Activated CD4-positive, alpha-beta T cell treated with anti-CD3 and anti-CD28 coated beads, Interleukin-2, amount 10 ng/mL, durations not matched to agents 24 days and 14 days (primary cell): ENCODE measurements at regions not wholly inside any gene's neighbourhood (a gene's known extent, or its start where the extent isn't known, plus 50 kb on each side); places are given as distances from the start of the nearest gene placed in this dataset.
A peak's percentile ranks its signal among the peaks of the same experiment; 100 is the strongest.

Experiments
- DNase-seq: peaks from one replicate; pipeline ENCODE4 v3.0.0; 2022
- H3K27ac Mint-ChIP-seq: one replicate; pipeline ENCODE4 v1.8.0; 2022; ENCODE audit warnings: mild to moderate bottlenecking, mixed read lengths
- H3K27me3 Mint-ChIP-seq: one replicate; pipeline ENCODE4 v1.8.0; 2022; ENCODE audit warnings: mixed read lengths
- H3K36me3 Mint-ChIP-seq: one replicate; pipeline ENCODE4 v1.8.0; 2022; ENCODE audit warnings: low read depth, mild to moderate bottlenecking, mixed read lengths
- H3K4me1 Mint-ChIP-seq: one replicate; pipeline ENCODE4 v1.8.0; 2021; ENCODE audit warnings: mixed read lengths
- H3K4me3 Mint-ChIP-seq: one replicate; pipeline ENCODE4 v1.8.0; 2022; ENCODE audit warnings: mild to moderate bottlenecking, moderate library complexity, mixed read lengths
- H3K9me3 Mint-ChIP-seq: one replicate; pipeline ENCODE4 v1.8.0; 2021; ENCODE audit warnings: mixed read lengths
- intact Hi-C: fragments of 100-400 bp; cut with micrococcal nuclease; formaldehyde crosslinking; loops from one replicate; pipeline ENCODE4 v1.15.1; 2023

- DNase-seq = no peak
- Mint-ChIP-seq H3K27me3 (no peaks in the 10 kb centered on the region), H3K27ac (no peak overlapping the region), H3K4me1 (no peaks in the 10 kb centered on the region), H3K36me3 (no peaks in the 10 kb centered on the region), H3K9me3 (peaks cover 6% of the 10 kb centered on the region), H3K4me3 (no peak overlapping the region)
- intact Hi-C loops = no loop called here
Measured at GRCh38 chr9:7921545-7922197, 122.1 kb upstream of the DMAC1 start.

DNA sequence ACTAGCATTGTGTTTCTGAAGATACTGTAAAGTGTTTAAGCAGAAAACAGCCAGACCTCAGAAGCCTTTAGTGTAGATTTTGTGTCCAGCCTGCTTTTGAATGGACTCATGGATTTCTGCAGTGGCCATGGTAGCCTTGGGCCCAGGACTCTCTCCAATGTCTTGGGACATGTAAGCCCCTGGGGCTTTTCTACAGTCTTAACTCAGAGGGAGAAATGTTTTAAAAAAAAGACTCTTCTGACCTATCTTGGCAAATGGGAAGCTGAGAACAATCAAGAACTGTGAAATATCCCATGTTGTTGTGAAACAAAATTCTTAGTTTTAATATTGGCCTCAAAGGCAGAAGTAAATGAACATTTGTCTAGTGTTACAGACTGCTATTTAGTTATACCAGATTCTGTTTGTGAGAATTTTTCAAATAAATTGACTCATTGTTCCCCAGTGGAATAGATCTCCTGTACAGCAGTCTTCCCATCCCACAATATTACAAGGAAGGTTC, 112.5 kb upstream of the DMAC1 start:
- Mint-ChIP-seq H3K9me3 (peaks cover 4% of the 10 kb centered on the region), H3K27ac (no peak overlapping the region), H3K4me3 (no peak overlapping the region), H3K4me1 (peaks cover 3% of the 10 kb centered on the region), H3K36me3 (no peaks in the 10 kb centered on the region), H3K27me3 (peaks cover 4% of the 10 kb centered on the region)
- intact Hi-C loops = no loop called here
- DNase-seq = no peak

DNA sequence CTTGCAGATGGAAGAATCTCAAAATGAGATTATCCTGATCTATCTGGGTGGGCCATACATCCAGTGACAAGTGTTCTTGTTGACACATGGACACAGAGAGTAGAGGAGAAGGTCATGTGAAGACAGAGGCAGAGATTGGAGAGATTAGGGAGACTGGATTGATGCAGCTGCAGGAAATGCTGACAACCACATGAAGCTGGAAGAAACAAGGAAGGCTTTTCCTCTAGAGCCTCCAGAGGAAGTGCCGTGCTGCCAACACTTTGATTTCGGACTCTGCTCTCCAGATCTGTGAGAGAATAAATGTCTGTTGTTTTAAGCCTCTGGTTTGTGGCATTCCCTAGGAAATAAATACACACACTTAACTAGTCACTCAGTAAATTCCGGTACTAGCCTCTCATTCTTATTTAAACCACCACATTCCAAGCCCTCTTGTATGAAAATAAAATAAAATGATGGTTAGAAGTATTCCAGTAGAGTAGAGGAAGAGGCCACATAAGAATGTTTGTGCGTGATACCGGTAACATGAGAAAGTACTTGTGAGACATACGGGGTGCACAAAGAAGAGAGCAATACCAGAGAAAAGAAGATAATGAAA, 110.9 kb upstream of the DMAC1 start:
- H3K27ac Mint-ChIP-seq = no peak overlapping the region
- intact Hi-C loops = no loop called here
- H3K27me3 Mint-ChIP-seq = peaks cover 4% of the 10 kb centered on the region
- H3K9me3 Mint-ChIP-seq = peaks cover 4% of the 10 kb centered on the region
- H3K4me1 Mint-ChIP-seq = peaks cover 3% of the 10 kb centered on the region
- no peak overlapping the region for H3K4me3 Mint-ChIP-seq
- DNase-seq = no peak
- H3K36me3 Mint-ChIP-seq = no peaks in the 10 kb centered on the region

DNA sequence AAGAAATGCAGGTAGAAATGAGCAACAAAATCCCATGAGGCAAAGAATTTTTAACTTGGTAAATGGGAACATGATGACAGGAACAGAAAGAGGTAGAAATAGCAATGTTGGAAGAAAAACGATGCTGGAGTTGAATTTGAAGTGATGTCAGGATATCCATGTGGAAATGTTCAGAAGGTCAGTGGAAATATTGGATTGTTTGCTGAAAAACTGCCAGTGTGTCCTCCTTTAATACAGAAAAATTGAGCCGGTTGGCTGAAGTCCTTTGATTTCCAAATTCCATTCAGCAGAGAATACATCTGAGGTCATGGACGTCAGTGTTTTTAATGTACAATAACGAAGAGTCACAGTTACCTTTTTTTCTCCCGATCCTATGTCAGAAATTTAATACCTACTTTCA, 110.0 kb upstream of the DMAC1 start:
- Mint-ChIP-seq H3K4me3 (no peak overlapping the region), H3K4me1 (peaks cover 3% of the 10 kb centered on the region), H3K27me3 (peaks cover 4% of the 10 kb centered on the region), H3K27ac (no peak overlapping the region), H3K36me3 (no peaks in the 10 kb centered on the region), H3K9me3 (peaks cover 4% of the 10 kb centered on the region)
- intact Hi-C loops = no loop called here
- DNase-seq = no peak

DNA sequence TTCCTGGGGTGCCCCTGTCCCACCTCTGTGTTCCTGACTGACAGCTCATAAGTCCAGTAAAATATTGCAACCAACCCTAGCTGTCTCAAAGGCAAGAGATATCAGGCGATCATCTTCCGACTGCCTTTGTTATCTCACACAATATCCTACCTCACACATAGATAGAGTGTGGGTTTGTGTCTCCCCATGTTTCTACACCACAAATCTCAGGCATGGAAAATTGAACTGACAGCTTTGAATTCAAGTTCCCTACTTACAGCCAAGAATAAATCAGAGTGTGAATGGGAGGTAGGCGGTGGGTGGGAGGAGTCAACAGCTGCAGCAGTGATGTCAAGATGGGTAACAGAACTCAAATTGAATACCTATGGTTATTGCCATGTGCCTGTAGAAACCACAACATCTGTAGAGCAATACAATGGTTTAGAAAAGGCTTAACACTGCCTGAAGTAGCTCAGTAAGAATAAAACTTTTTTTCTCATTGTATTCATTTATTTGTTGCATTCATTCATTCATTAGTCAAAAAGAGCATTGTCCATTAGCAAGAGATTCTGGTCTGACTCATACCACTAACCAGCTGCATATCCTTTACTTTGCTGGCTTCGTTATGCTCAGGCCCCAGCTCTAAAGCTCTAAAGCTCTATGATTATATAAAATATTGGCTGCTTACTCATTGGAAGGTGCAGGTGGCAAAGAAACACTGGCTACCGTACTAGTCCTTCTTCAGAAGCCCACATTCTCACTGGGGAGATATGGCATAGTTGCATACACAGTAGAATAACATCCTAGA, 108.2 kb upstream of the DMAC1 start:
- Mint-ChIP-seq H3K9me3 (no peaks in the 10 kb centered on the region), H3K4me3 (no peak overlapping the region), H3K4me1 (peaks cover 3% of the 10 kb centered on the region), H3K27me3 (peaks cover 4% of the 10 kb centered on the region), H3K27ac (no peak overlapping the region), H3K36me3 (no peaks in the 10 kb centered on the region)
- intact Hi-C loops = no loop called here
- no peak for DNase-seq

- Mint-ChIP-seq H3K27ac (no peak overlapping the region), H3K36me3 (no peaks in the 10 kb centered on the region), H3K4me3 (no peak overlapping the region), H3K9me3 (no peaks in the 10 kb centered on the region), H3K4me1 (peaks cover 3% of the 10 kb centered on the region), H3K27me3 (peaks cover 4% of the 10 kb centered on the region)
- intact Hi-C loops = no loop called here
- DNase-seq = no peak
Measured at GRCh38 chr9:7906783-7907550, 107.4 kb upstream of the DMAC1 start.

DNA sequence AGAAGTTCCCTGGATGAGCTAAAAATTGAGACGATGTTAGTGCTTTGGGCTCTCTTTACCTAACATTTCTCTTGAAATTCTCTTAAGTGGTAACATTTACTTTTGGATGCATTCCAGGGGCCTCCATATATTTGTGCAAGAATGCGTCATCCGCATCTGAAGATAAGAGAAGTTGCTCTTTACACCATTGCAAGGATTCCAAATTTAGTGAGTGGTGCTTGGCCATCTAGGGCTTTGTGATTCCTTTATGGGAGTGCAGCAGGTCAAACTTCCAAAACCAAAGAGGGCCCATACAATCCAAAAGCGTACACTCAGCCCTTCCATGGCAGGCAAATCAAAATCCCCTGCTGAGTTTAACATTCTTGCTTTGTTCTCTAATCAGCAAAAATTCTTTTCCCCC, 102.0 kb upstream of the DMAC1 start:
- Mint-ChIP-seq H3K27ac (no peak overlapping the region), H3K36me3 (no peaks in the 10 kb centered on the region), H3K4me3 (no peak overlapping the region), H3K4me1 (no peaks in the 10 kb centered on the region), H3K27me3 (peaks cover 6% of the 10 kb centered on the region), H3K9me3 (no peaks in the 10 kb centered on the region)
- DNase-seq = no peak
- intact Hi-C loops = no loop called here

DNA sequence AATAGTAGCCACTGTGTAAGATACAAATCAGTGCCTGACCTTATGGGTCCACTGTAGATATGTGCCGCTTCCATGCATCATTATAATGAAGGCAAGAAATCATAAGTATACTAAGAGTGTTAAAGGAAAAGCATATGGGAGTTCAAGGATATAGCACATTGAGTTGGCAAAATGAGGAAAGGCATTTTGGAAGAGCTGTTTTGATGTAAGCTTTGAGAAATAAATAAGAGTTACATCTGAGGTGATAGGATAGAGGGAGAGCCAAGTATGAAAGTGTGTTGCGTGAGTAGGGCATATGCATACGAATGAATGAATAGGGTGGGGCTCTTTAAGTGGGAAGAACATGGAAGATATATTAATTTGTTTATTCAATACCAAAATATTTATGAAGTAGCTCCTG, 101.0 kb upstream of the DMAC1 start:
- H3K27me3 Mint-ChIP-seq = peaks cover 6% of the 10 kb centered on the region
- DNase-seq = no peak
- intact Hi-C loops = no loop called here
- no peak overlapping the region for H3K27ac Mint-ChIP-seq
- no peaks in the 10 kb centered on the region for H3K4me1 Mint-ChIP-seq
- H3K9me3 Mint-ChIP-seq = no peaks in the 10 kb centered on the region
- no peak overlapping the region for H3K4me3 Mint-ChIP-seq
- H3K36me3 Mint-ChIP-seq = no peaks in the 10 kb centered on the region

- Mint-ChIP-seq H3K27ac (no peak overlapping the region), H3K9me3 (no peaks in the 10 kb centered on the region), H3K4me3 (no peak overlapping the region), H3K36me3 (no peaks in the 10 kb centered on the region), H3K27me3 (peaks cover 6% of the 10 kb centered on the region), H3K4me1 (no peaks in the 10 kb centered on the region)
- intact Hi-C loops = no loop called here
- no peak for DNase-seq
Measured at GRCh38 chr9:7899753-7900152, 100.2 kb upstream of the DMAC1 start.

DNA sequence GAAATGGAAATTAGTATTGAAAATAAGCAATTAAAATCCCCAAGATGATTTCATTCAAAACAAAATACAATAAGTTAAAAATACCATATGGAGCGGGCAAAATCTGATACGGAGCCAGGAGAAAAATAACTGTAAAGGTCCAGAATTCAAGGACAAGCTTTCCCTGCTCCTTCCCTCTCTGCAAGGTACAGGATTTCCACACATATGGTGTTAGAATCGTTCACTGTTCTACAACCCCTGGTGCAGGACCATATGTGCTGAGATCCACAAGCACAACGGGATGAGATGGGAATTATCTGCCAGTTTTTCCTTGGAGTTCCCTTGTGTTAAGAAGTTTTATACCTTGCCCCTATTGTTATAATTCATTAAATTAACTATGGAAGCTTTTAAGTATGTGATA, 94.7 kb upstream of the DMAC1 start:
- intact Hi-C loops = no loop called here

DNA sequence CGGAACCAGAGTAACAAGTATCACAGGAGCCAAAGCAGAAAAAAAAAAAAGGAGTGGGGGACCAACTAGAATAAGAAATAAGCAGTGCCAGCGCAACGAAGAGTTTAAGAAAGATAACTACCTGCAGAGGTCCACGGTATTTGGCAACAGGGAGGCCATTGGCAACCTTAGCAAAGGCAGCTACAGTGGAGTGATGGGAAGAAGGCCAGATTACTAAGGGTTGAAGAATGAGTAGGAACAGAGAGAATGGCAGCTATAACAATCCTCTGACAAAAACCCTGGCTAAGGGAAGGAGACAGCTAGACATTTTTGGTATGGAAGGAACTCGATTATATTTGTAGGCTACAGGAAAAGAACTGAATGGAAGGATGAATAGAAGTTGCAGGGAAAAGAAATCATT, 93.4 kb upstream of the DMAC1 start:
- no peak overlapping the region for H3K27ac Mint-ChIP-seq
- peaks cover 15% of the 10 kb centered on the region for H3K9me3 Mint-ChIP-seq
- intact Hi-C loops = no loop called here
- H3K36me3 Mint-ChIP-seq = no peaks in the 10 kb centered on the region
- H3K4me1 Mint-ChIP-seq = no peaks in the 10 kb centered on the region
- no peaks in the 10 kb centered on the region for H3K27me3 Mint-ChIP-seq
- no peak for DNase-seq
- H3K4me3 Mint-ChIP-seq = no peak overlapping the region

More for the DNA sequence above, 94.7 kb upstream of the DMAC1 start:
- Mint-ChIP-seq H3K9me3 (peaks cover 14% of the 10 kb centered on the region), H3K4me1 (no peaks in the 10 kb centered on the region), H3K4me3 (no peak overlapping the region), H3K27me3 (peaks cover 3% of the 10 kb centered on the region), H3K27ac (no peak overlapping the region), H3K36me3 (no peaks in the 10 kb centered on the region)
- DNase-seq = no peak

DNA sequence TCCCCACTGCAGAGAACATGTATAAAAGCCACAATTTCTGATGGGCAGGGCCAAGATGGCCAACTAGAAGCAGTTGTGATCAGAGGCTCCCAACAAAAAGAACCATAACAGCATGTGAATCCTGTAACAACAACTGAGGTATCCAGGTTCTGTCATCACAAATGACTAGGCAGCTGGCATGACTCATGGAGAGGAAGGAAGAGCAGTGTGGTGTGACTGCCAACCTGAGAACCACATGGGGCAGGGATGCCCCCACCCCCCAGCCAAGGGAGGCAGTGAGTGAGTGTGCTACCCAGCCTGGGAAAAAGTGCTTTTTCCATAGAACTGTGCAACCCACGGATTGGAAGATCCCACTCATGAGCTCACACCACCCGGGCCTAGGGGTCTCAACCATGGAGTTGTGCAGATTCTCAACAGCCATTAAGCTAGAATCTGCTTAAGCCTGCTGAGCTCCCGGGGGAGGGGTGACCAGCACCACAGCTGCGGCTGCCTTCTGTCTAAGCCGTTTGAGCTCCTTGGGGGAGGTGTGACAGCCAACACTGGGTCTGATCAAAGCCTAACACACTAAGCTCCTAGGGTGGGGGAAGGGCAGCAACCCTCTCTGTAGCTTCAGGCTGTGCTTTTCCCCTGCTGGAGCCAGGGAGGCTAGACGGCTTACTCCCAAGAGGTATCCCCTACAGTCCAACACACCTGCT, 80.1 kb upstream of the DMAC1 start:
- peaks cover 40% of the 10 kb centered on the region for H3K9me3 Mint-ChIP-seq
- DNase-seq = peak; percentile 72
- no peaks in the 10 kb centered on the region for H3K36me3 Mint-ChIP-seq
- H3K4me1 Mint-ChIP-seq = peaks cover 8% of the 10 kb centered on the region
- H3K27me3 Mint-ChIP-seq = no peaks in the 10 kb centered on the region
- no peak overlapping the region for H3K27ac Mint-ChIP-seq
- intact Hi-C loops = no loop called here
- no peak overlapping the region for H3K4me3 Mint-ChIP-seq

GRCh38 chr9:7871977-7872730, 72.6 kb upstream of the DMAC1 start:
- no peak overlapping the region for H3K4me3 Mint-ChIP-seq
- peak; percentile 21 for DNase-seq
- peaks cover 10% of the 10 kb centered on the region for H3K4me1 Mint-ChIP-seq
- intact Hi-C loops = no loop called here
- no peaks in the 10 kb centered on the region for H3K36me3 Mint-ChIP-seq
- H3K9me3 Mint-ChIP-seq = peaks cover 8% of the 10 kb centered on the region
- H3K27me3 Mint-ChIP-seq = no peaks in the 10 kb centered on the region
- H3K27ac Mint-ChIP-seq = no peak overlapping the region
